Motor neuron (in vitro differentiated cells): ENCODE measurements at regions not wholly inside any gene's neighbourhood (a gene's known extent, or its start where the extent isn't known, plus 50 kb on each side); places are given as distances from the start of the nearest gene placed in this dataset.
A peak's percentile ranks its signal among the peaks of the same experiment; 100 is the strongest.

Experiments used
- ATAC-seq, 8 experiments: fragments of 200-7000 bp; cut with Tn5 transposase; replicated peaks in 6 of 8; 2 replicates each; pipeline ENCODE4 v1.8.0; 2021; ENCODE audit warnings: mild to moderate bottlenecking in 8 of 8, moderate library complexity in 8 of 8
- H3K27ac ChIP-seq, 2 donors: fragments of 250-450 bp; sonication (Bioruptor Pico); 2 replicates each; pipeline ENCODE4 v1.9.0; 2021; ENCODE audit warnings: antibody characterized with exemption in 2 of 2, mild to moderate bottlenecking in 2 of 2, moderate library complexity in 1 of 2
- H3K4me1 ChIP-seq, 2 donors: fragments of 250-450 bp; sonication (Bioruptor Pico); replicated peaks in 1 of 2; 2 replicates each; pipeline ENCODE4 v1.6.1; 2021; ENCODE audit warnings: antibody characterized with exemption in 2 of 2, mild to moderate bottlenecking in 2 of 2, moderate library complexity in 1 of 2
- H3K4me3 ChIP-seq, 5 donors: fragments of 250-450 bp; sonication (Bioruptor Pico); 2 replicates each; pipeline ENCODE4 v1.9.0; 2021; ENCODE audit warnings: antibody characterized with exemption in 5 of 5, mild to moderate bottlenecking in 5 of 5, moderate library complexity in 4 of 5
- WGBS, 10 experiments: fragments of 450-650 bp; shearing (Covaris generic); methylation state at CpG; one replicate each; pipeline ENCODE4 v1.0.0; 2022; 5-methylcytosine and 5-hydroxymethylcytosine counted together
- in situ Hi-C, 9 experiments: fragments of 400-800 bp; cut with MboI; loops; one replicate each; pipeline ENCODE4 v1.15.0; 2021; ENCODE audit warnings: low sequenced_read_pairs in 9 of 9, low pct_unique_long_range_greater_than_20kb in 2 of 9; ENCODE audit not compliant: unreplicated experiment in 9 of 9

- Histone ChIP-seq H3K27ac (no peak overlapping the region), H3K4me3 (no peak overlapping the region), H3K4me1 (no peaks in the 10 kb centered on the region)
- WGBS, 10 experiments, result 0 to 100% (median 88%) methylated on average over 1 of the region's 1 CpG; no CpG with 5 or more reads in 2 of the 10 experiments
- no peak for ATAC-seq
- in situ Hi-C loops, result no loop called here
Observed at GRCh38 chr12:43665091-43665490, 93.5 kb downstream of the PUS7L start.

GRCh38 chr12:43662736-43663135 lies 95.9 kb downstream of the PUS7L start:
- no peak overlapping the region for H3K27ac ChIP-seq
- H3K4me1 ChIP-seq, result no peaks in the 10 kb centered on the region
- in situ Hi-C loops, result no loop called here
- WGBS, 10 experiments, result 13 to 100% (median 89%) methylated on average over 1 of the region's 1 CpG; no CpG with 5 or more reads in 2 of the 10 experiments
- ATAC-seq, result no peak
- no peak overlapping the region for H3K4me3 ChIP-seq

- H3K4me1 ChIP-seq, result no peaks in the 10 kb centered on the region
- WGBS, 10 experiments, result 0 to 100% (median 80%) methylated on average over 1 of the region's 1 CpG; no CpG with 5 or more reads in 5 of the 10 experiments
- no peak overlapping the region for H3K4me3 ChIP-seq
- no peak for ATAC-seq
- H3K27ac ChIP-seq, result no peak overlapping the region
- in situ Hi-C loops, result no loop called here
Observed at GRCh38 chr12:43655586-43655985, 103.0 kb downstream of the PUS7L start.

GRCh38 chr12:43653917-43654316 lies 101.9 kb upstream of the ADAMTS20 start:
- Histone ChIP-seq H3K4me3 (no peak overlapping the region), H3K4me1 (no peaks in the 10 kb centered on the region), H3K27ac (no peak overlapping the region)
- ATAC-seq, result peak in 1 of 8 experiments; percentile 38
- in situ Hi-C loops, result no loop called here
- 29 to 100% (median 80%) methylated on average over 1 to 2 of the region's 2 CpGs; no CpG with 5 or more reads in 1 of the 10 experiments for WGBS, 10 experiments

GRCh38 chr12:43653289-43653915 lies 101.4 kb upstream of the ADAMTS20 start:
- 0 to 100% (median 96%) methylated on average over 1 to 3 of the region's 3 CpGs for WGBS, 10 experiments
- Histone ChIP-seq H3K4me1 (no peaks in the 10 kb centered on the region), H3K4me3 (no peak overlapping the region), H3K27ac (no peak overlapping the region)
- no peak for ATAC-seq
- in situ Hi-C loops, result no loop called here

GRCh38 chr12:43648636-43649035 lies 96.6 kb upstream of the ADAMTS20 start:
- H3K4me3 ChIP-seq, result no peak overlapping the region
- no peak overlapping the region for H3K27ac ChIP-seq
- in situ Hi-C loops, result no loop called here
- H3K4me1 ChIP-seq, result no peaks in the 10 kb centered on the region
- ATAC-seq, result no peak
- WGBS, 10 experiments, result 0 to 95% (median 75%) methylated on average over 2 of the region's 2 CpGs; no CpG with 5 or more reads in 2 of the 10 experiments

- in situ Hi-C loops, result no loop called here
- Histone ChIP-seq H3K4me1 (peaks cover 0 to 15% of the 10 kb centered on the region in 2 donors), H3K4me3 (no peak overlapping the region), H3K27ac (no peak overlapping the region)
- peak in 2 of 8 experiments; percentile 34 to 46 for ATAC-seq
- WGBS, 10 experiments, result 0 to 80% (median 55%) methylated on average over 1 to 4 of the region's 4 CpGs; no CpG with 5 or more reads in 1 of the 10 experiments
Observed at GRCh38 chr12:43638806-43639205, 86.8 kb upstream of the ADAMTS20 start.

GRCh38 chr12:43636725-43637463 lies 84.9 kb upstream of the ADAMTS20 start:
- peak in 5 of 8 experiments; percentile 76 to 90 (median 86) for ATAC-seq
- no peak overlapping the region for H3K4me3 ChIP-seq
- whole genome bisulfite sequencing, 10 experiments, result 0 to 91% (median 25%) methylated on average over 1 of the region's 1 CpG; no CpG with 5 or more reads in 3 of the 10 experiments
- in situ Hi-C loops, result no loop called here
- no peak overlapping the region for H3K27ac ChIP-seq
- peaks cover 0 to 15% of the 10 kb centered on the region in 2 donors for H3K4me1 ChIP-seq

GRCh38 chr12:43621262-43621661 lies 69.3 kb upstream of the ADAMTS20 start:
- WGBS, 10 experiments, result 20 to 83% (median 80%) methylated on average over 1 to 2 of the region's 2 CpGs; no CpG with 5 or more reads in 7 of the 10 experiments
- in situ Hi-C loops, result no loop called here
- no peak overlapping the region for H3K27ac ChIP-seq
- no peak overlapping the region for H3K4me3 ChIP-seq
- H3K4me1 ChIP-seq, result no peaks in the 10 kb centered on the region
- ATAC-seq, result no peak

GRCh38 chr12:43602738-43603137 lies 50.7 kb upstream of the ADAMTS20 start:
- in situ Hi-C loops, result no loop called here
- Histone ChIP-seq H3K4me3 (no peak overlapping the region), H3K27ac (no peak overlapping the region), H3K4me1 (no peaks in the 10 kb centered on the region)
- ATAC-seq, result no peak
- 0 to 87% (median 56%) methylated on average over 1 to 4 of the region's 4 CpGs; no CpG with 5 or more reads in 4 of the 10 experiments for WGBS, 10 experiments
